Astrocyte (in vitro differentiated cells and primary cell): ENCODE measurements at regions not wholly inside any gene's neighbourhood (a gene's known extent, or its start where the extent isn't known, plus 50 kb on each side); places are given as distances from the start of the nearest gene placed in this dataset.

Source experiments
- EZH2 ChIP-seq: IDR thresholded peaks from 2 replicates; pipeline ENCODE4 v1.6.1; 2012; ENCODE audit warnings: mild to moderate bottlenecking, low read length, inconsistent platforms; ENCODE audit not compliant: insufficient read depth
- TF ChIP-seq, protein P1 (sequence below): IDR thresholded peaks from 2 replicates; pipeline ENCODE4 v1.5.1; 2011; ENCODE audit warnings: low read depth, mild to moderate bottlenecking, inconsistent platforms, low read length, moderate library complexity; ENCODE audit not compliant: insufficient read depth

DNA sequence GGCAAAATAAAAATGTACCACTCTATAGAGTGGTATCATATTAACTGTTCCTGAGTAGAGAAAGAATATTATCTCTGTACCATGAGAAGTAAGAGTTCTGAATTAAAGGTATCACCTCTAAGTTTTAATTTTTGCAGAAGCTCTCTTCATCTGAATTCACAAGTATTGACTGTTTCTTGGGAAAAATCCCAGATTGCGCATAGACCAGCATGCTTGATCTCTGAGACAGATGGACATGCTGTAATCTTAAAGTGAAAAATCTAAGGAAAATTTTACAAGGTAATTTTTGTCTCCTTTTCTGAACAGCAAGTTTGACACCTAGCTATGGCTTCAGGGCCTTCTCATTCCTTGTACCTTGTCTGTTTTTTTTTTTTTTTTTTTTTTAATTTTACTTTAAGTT lies 1050.7 kb upstream of the RBFOX1 start:
- TF ChIP-seq, protein P1, sequence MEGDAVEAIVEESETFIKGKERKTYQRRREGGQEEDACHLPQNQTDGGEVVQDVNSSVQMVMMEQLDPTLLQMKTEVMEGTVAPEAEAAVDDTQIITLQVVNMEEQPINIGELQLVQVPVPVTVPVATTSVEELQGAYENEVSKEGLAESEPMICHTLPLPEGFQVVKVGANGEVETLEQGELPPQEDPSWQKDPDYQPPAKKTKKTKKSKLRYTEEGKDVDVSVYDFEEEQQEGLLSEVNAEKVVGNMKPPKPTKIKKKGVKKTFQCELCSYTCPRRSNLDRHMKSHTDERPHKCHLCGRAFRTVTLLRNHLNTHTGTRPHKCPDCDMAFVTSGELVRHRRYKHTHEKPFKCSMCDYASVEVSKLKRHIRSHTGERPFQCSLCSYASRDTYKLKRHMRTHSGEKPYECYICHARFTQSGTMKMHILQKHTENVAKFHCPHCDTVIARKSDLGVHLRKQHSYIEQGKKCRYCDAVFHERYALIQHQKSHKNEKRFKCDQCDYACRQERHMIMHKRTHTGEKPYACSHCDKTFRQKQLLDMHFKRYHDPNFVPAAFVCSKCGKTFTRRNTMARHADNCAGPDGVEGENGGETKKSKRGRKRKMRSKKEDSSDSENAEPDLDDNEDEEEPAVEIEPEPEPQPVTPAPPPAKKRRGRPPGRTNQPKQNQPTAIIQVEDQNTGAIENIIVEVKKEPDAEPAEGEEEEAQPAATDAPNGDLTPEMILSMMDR = no peak
- no peak for TF ChIP-seq EZH2
